Astrocyte (in vitro differentiated cells and primary cell): ENCODE measurements at regions not wholly inside any gene's neighbourhood (a gene's known extent, or its start where the extent isn't known, plus 50 kb on each side); places are given as distances from the start of the nearest gene placed in this dataset.

ENCODE experiments used
- DNase-seq: peaks from one replicate; pipeline ENCODE4 v3.0.0-alpha.2; 2010; ENCODE audit warnings: low read depth
- FAIRE-seq: peaks from 2 replicates; lab custom pipeline; 2011; peaks lifted over from hg19 to GRCh38; lab: Jason Lieb, UNC
- H2AFZ ChIP-seq: 2 replicates; pipeline ENCODE4 v1.6.0; 2012; ENCODE audit warnings: low read depth, low read length, inconsistent platforms
- H3K27ac ChIP-seq: 2 replicates; pipeline ENCODE4 v1.5.1; 2011; ENCODE audit warnings: low read depth, low read length, inconsistent platforms
- H3K27me3 ChIP-seq: 2 replicates; pipeline ENCODE4 v1.6.0; 2011; ENCODE audit warnings: low read length, inconsistent platforms; ENCODE audit not compliant: insufficient read depth
- H3K36me3 ChIP-seq: 2 replicates; pipeline ENCODE4 v1.5.1; 2011; ENCODE audit warnings: low read length, inconsistent platforms; ENCODE audit not compliant: insufficient read depth
- H3K4me1 ChIP-seq: 2 replicates; pipeline ENCODE4 v1.5.1; 2011; ENCODE audit warnings: low read length, inconsistent platforms; ENCODE audit not compliant: insufficient read depth
- H3K4me2 ChIP-seq: 2 replicates; pipeline ENCODE4 v1.6.0; 2012; ENCODE audit warnings: low read length, inconsistent platforms
- H3K4me3 ChIP-seq: 2 replicates; pipeline ENCODE4 v1.5.1; 2011; ENCODE audit warnings: low read depth, mild to moderate bottlenecking, low read length, inconsistent platforms; ENCODE audit not compliant: insufficient read depth
- H3K79me2 ChIP-seq: 2 replicates; pipeline ENCODE4 v1.6.0; 2012; ENCODE audit warnings: mild to moderate bottlenecking, low read length, inconsistent platforms; ENCODE audit not compliant: insufficient read depth
- H3K9ac ChIP-seq: 2 replicates; pipeline ENCODE4 v1.6.0; 2012; ENCODE audit warnings: mild to moderate bottlenecking, low read length, inconsistent platforms
- H3K9me3 ChIP-seq: 2 replicates; pipeline ENCODE4 v1.5.1; 2012; ENCODE audit warnings: low read depth, mild to moderate bottlenecking, low read length, inconsistent platforms; ENCODE audit not compliant: insufficient read depth
- H4K20me1 ChIP-seq: 2 replicates; pipeline ENCODE4 v1.6.0; 2012; ENCODE audit warnings: low read length, inconsistent platforms; ENCODE audit not compliant: insufficient read depth
- H3K27ac Mint-ChIP-seq: one replicate; pipeline ENCODE4 v1.8.0; 2021; ENCODE audit warnings: mild to moderate bottlenecking, mixed read lengths; ENCODE audit not compliant: unreplicated experiment
- H3K27me3 Mint-ChIP-seq: one replicate; pipeline ENCODE4 v1.8.0; 2021; ENCODE audit warnings: low read depth, mixed read lengths; ENCODE audit not compliant: unreplicated experiment
- H3K36me3 Mint-ChIP-seq: one replicate; pipeline ENCODE4 v1.8.0; 2021; ENCODE audit warnings: low read depth, mixed read lengths; ENCODE audit not compliant: unreplicated experiment
- H3K4me1 Mint-ChIP-seq: one replicate; pipeline ENCODE4 v1.8.0; 2021; ENCODE audit warnings: low read depth, mixed read lengths; ENCODE audit not compliant: unreplicated experiment
- H3K4me3 Mint-ChIP-seq: one replicate; pipeline ENCODE4 v1.8.0; 2021; ENCODE audit warnings: mild to moderate bottlenecking, moderate library complexity, mixed read lengths; ENCODE audit not compliant: unreplicated experiment
- H3K9me3 Mint-ChIP-seq: one replicate; pipeline ENCODE4 v1.8.0; 2021; ENCODE audit warnings: mild to moderate bottlenecking, mixed read lengths; ENCODE audit not compliant: unreplicated experiment
- EZH2 ChIP-seq: IDR thresholded peaks from 2 replicates; pipeline ENCODE4 v1.6.1; 2012; ENCODE audit warnings: mild to moderate bottlenecking, low read length, inconsistent platforms; ENCODE audit not compliant: insufficient read depth
- TF ChIP-seq, protein P1 (sequence below): IDR thresholded peaks from 2 replicates; pipeline ENCODE4 v1.5.1; 2011; ENCODE audit warnings: low read depth, mild to moderate bottlenecking, inconsistent platforms, low read length, moderate library complexity; ENCODE audit not compliant: insufficient read depth

DNA sequence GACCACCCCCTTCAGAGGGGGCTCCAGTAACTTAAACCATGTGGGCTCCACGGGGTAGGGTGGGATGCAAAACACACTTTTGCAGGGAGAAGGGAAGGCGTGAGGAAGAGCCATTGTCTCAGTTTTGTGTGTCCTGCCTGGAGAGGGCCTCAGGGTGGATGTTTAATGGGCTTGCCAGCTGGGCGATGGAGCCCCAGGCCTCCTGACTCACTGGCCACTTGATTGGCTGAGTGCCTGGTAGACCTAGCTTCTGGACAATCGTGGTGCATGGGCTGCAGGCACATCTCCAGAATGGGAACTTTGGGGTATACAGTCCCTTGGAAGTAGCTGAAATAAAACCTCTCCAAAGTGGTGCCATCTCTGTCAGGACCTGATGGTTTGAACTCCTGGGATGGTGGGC lies 118.3 kb upstream of the MRPS22 start:
- H2AFZ ChIP-seq: no peak overlapping the region
- no peak for FAIRE-seq
- TF ChIP-seq, protein P1, sequence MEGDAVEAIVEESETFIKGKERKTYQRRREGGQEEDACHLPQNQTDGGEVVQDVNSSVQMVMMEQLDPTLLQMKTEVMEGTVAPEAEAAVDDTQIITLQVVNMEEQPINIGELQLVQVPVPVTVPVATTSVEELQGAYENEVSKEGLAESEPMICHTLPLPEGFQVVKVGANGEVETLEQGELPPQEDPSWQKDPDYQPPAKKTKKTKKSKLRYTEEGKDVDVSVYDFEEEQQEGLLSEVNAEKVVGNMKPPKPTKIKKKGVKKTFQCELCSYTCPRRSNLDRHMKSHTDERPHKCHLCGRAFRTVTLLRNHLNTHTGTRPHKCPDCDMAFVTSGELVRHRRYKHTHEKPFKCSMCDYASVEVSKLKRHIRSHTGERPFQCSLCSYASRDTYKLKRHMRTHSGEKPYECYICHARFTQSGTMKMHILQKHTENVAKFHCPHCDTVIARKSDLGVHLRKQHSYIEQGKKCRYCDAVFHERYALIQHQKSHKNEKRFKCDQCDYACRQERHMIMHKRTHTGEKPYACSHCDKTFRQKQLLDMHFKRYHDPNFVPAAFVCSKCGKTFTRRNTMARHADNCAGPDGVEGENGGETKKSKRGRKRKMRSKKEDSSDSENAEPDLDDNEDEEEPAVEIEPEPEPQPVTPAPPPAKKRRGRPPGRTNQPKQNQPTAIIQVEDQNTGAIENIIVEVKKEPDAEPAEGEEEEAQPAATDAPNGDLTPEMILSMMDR: no peak
- TF ChIP-seq EZH2: no peak

DNA sequence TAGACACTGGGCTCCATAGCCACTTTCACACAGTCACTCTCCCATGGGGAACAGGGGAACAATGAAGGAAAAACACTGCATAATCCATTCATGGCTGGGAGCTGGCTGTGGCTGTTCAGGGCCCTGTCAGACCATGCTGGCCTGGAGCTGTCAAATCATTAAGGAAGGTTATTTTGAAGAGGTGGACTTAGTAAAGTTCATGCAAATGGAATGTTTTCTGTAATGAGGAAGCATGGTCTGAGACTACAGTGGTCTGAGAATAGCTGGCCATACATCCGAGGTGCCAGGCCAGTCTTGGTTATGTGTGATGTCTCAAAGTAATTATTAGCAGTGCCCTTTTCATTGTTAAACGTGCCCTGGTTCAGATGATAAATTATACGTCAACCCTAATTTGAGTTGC lies 117.1 kb upstream of the MRPS22 start:
- Histone ChIP-seq H3K27me3 (no peaks in the 10 kb centered on the region), H3K4me1 (no peaks in the 10 kb centered on the region), H3K4me2 (peak overlapping the region; percentile 26), H3K79me2 (no peaks in the 10 kb centered on the region), H3K9ac (no peak overlapping the region), H4K20me1 (no peaks in the 10 kb centered on the region), H3K4me3 (no peak overlapping the region), H3K9me3 (no peaks in the 10 kb centered on the region), H3K27ac (no peak overlapping the region), H3K36me3 (no peaks in the 10 kb centered on the region), H2AFZ (peak overlapping the region; percentile 4)
- TF ChIP-seq EZH2: no peak
- TF ChIP-seq, protein P1: no peak
- H3K4me1 Mint-ChIP-seq: no peaks in the 10 kb centered on the region
- H3K4me3 Mint-ChIP-seq: no peak overlapping the region
- DNase-seq (peak; percentile 45), FAIRE-seq (no peak)
- no peak overlapping the region for H3K27ac Mint-ChIP-seq
- no peaks in the 10 kb centered on the region for H3K36me3 Mint-ChIP-seq
- peaks cover 10% of the 10 kb centered on the region for H3K27me3 Mint-ChIP-seq
- H3K9me3 Mint-ChIP-seq: no peaks in the 10 kb centered on the region

More for the DNA sequence above, 118.3 kb upstream of the MRPS22 start:
- Mint-ChIP-seq H3K9me3 (no peaks in the 10 kb centered on the region), H3K36me3 (no peaks in the 10 kb centered on the region), H3K4me1 (no peaks in the 10 kb centered on the region), H3K4me3 (no peak overlapping the region), H3K27me3 (peaks cover 20% of the 10 kb centered on the region), H3K27ac (no peak overlapping the region)
- Histone ChIP-seq H3K9ac (no peak overlapping the region), H3K27me3 (no peaks in the 10 kb centered on the region), H4K20me1 (no peaks in the 10 kb centered on the region), H3K36me3 (no peaks in the 10 kb centered on the region), H3K4me3 (no peak overlapping the region), H3K27ac (no peak overlapping the region), H3K9me3 (no peaks in the 10 kb centered on the region), H3K79me2 (no peaks in the 10 kb centered on the region), H3K4me2 (no peak overlapping the region), H3K4me1 (no peaks in the 10 kb centered on the region)
- DNase-seq: peak; percentile 25

DNA sequence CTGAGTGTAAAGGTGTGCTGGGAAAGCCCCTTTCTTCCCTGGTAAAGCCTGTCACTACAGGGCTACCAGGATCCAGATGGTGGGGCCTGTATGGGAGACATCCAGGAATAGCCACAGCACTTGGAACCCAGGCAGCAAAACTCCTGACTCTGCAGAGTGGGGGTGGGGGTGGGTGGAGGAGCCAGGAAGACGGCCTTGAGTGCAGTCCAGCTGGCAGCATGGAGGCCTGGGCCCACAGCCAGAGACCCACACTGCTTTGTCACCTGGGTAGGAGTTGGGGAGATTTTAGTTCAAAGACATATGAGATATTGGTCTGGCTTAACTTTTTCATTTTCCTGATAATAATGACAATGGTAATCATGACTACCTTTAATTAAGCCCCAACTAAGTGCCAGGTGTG lies 116.7 kb upstream of the MRPS22 start:
- Mint-ChIP-seq H3K9me3 (no peaks in the 10 kb centered on the region), H3K27ac (no peak overlapping the region), H3K36me3 (no peaks in the 10 kb centered on the region), H3K27me3 (peaks cover 10% of the 10 kb centered on the region), H3K4me1 (no peaks in the 10 kb centered on the region), H3K4me3 (no peak overlapping the region)
- Histone ChIP-seq H2AFZ (peak overlapping the region; percentile 4), H3K4me1 (no peaks in the 10 kb centered on the region), H3K36me3 (no peaks in the 10 kb centered on the region), H3K9ac (no peak overlapping the region), H3K4me2 (peak overlapping the region; percentile 26), H4K20me1 (no peaks in the 10 kb centered on the region), H3K27me3 (no peaks in the 10 kb centered on the region), H3K79me2 (no peaks in the 10 kb centered on the region), H3K9me3 (no peaks in the 10 kb centered on the region), H3K27ac (no peak overlapping the region), H3K4me3 (no peak overlapping the region)
- DNase-seq (peak; percentile 26), FAIRE-seq (no peak)
- TF ChIP-seq EZH2: no peak
- TF ChIP-seq, protein P1: no peak
